ENCODE measurements at regions not wholly inside any gene's neighbourhood (a gene's known extent, or its start where the extent isn't known, plus 50 kb on each side); places are given as distances from the start of the nearest gene placed in this dataset.

- TF ChIP-seq CTCF (IDR thresholded peaks at IDR 0.05) (no peak), POLR2A (IDR thresholded peaks at IDR 0.05) (no peak)
These were observed 984.6 kb upstream of the AGA start for GRCh38 chr4:178426871-178427270.
